GM18858 (cell line): ENCODE measurements at regions not wholly inside any gene's neighbourhood (a gene's known extent, or its start where the extent isn't known, plus 50 kb on each side); places are given as distances from the start of the nearest gene placed in this dataset.
A peak's percentile ranks its signal among the peaks of the same experiment; 100 is the strongest.

Experiments
- ATAC-seq: cut with Tn5 transposase; IDR thresholded peaks from one replicate; pipeline ENCODE4 v1.9.1; 2021; ENCODE audit not compliant: unreplicated experiment

GRCh38 chr2:168338803-168339437 is 91.5 kb upstream of the STK39 start:
- ATAC-seq, result no peak

DNA sequence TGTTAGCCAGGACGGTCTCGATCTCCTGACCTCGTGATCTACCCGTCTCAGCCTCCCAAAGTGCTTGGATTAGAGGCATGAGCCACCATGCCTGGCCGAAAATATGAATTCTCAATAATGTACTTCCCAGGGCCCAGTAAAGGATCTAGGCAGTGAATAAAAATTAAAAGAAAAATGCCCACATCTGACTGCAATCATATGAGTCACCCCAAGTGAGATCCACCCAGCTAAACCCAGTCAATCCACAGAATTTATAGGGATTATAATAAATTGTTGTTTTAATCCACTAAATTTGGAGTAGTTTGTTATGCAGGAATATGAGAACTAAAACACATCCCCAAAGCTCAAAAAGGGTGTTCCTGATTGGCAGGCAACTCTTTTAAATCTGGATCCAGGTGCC is 93.5 kb upstream of the STK39 start:
- ATAC-seq, result no peak

GRCh38 chr2:168343586-168343985 is 96.2 kb upstream of the STK39 start:
- ATAC-seq, result no peak

GRCh38 chr2:168344706-168345105 is 97.3 kb upstream of the STK39 start:
- no peak for ATAC-seq

DNA sequence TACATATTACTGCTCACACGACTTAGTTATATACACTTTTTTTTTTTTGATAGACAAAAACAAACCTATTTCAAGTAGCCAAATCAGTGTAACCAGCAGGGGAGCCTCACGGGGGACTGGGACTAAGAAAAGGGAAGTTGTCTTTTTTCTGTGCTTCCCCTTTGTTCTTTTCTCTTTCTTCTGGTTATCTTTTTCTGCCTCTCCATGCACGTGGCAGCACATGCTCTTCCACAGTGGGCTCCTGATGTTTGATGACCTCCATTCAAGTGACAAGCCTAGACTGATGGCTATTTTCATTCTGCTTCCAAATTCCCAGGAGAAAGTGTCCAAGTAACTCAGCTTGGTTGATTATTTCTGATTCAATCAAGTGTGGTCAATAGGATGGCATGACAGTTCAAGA is 98.2 kb upstream of the STK39 start:
- ATAC-seq, result no peak

DNA sequence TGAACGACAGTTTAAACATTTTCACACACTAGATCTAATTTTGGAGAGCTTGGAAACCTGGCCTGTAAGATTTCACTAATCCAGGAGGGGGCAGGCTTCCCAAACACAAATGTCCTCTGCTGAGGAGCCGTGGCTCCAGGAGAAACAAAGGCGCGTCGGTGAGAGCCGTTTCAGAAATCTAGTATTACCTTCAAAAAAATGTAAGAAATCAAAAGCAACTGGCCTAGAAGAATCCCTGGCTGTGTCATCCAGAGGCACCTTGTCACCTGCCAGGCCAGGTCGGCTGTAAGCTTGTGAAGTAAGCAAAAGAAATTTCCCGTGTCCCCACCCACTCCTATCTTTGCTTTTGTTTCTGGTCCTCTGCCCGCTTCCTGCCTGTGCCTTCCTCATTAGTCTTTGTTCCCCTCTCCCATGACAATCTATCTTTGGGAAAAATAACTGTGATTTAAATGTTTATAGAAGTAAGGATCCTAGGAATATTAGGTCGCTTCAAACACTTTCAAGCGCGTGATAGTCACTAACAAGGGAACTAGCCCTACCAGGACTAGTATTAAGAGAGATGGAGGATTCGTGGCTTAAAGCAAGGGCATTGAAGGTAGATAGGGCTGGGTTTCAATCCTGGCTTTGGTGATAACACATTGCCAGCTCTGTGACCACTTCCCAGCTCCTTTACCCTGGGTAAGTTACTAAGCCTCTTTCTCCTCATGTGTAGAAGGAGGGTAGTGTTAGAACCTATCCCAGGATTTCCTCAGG is 99.5 kb upstream of the STK39 start:
- peak; percentile 58 for ATAC-seq

DNA sequence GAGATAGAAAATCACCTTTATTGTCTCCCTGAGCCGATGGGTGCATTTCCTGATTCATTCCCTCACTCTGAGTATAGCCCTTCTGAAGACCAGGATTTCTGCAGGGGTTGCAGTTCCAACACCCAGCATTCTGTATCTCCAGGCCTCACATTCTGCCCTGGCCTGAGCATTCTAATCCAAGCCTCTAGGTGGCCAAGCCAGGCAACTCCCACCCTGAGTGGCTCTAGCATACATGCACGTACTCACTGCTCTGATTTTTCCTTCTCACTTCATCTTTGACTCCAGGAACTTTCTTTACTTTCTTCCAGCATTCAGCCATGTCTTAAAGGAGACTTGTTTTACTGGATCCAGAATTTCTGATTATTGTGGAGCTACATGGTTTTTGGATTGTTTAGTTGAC is 100.7 kb upstream of the STK39 start:
- ATAC-seq, result peak; percentile 52

- no peak for ATAC-seq
Observed at GRCh38 chr2:168350380-168350779, 103.0 kb upstream of the STK39 start.

DNA sequence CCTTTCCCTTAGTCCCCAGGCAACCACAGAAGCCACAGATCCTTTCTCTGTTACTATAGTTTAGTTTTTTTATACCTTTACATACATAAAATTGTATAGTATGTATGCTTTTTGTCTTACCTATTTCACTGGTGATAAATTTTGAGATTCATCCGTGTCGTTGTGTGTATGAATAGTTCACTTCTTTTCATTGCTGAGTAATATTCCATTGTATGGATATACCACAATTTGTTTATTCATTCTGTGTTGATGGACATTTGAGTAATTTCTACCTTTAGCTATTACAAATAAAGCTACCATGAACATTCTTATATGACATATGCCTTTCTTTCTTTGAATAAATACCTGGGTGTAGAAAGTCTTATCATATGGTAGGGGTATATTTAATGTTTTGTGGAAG is 102.8 kb upstream of the CERS6 start:
- ATAC-seq, result no peak

- ATAC-seq, result no peak
Observed at GRCh38 chr2:168354499-168354898, 101.6 kb upstream of the CERS6 start.

- ATAC-seq, result no peak
Observed at GRCh38 chr2:168355121-168355520, 101.0 kb upstream of the CERS6 start.

GRCh38 chr2:168355779-168356476 is 100.1 kb upstream of the CERS6 start:
- no peak for ATAC-seq

DNA sequence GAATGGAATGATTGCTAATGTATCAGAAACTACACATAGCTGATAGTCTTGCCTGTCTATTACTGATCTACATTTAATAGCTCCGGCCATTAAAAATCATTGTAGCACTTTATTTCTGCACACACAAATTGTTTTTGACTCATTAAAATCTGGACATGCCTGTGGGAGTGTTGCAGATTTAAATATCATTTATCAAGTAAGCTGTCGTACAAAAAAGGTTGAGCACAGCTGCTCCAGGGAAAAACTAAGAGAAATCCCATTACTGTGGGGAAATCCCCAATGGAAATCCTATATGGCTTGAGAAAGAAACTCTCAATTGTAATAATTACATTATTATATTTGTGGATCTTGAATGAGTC is 99.6 kb upstream of the CERS6 start:
- ATAC-seq, result no peak

GRCh38 chr2:168357797-168358472 is 98.1 kb upstream of the CERS6 start:
- ATAC-seq, result no peak

DNA sequence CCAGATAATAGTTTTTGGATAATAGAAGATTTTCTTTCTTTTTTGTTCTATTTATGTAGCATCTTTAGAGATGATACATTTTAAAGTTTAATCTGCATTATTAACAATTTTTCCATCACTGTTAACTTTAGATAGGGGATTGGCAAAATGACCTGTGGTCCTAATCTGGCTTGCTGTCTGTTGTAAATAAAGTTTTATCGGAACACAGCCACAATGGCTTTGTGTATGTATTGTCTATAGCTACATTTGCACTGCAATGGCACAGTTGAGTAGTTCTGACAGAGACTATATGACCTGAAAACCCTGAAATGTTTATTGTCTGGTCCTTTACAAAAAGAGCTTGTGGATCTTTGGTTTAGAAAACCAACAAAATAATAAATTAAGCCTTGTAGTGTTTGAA is 97.0 kb upstream of the CERS6 start:
- no peak for ATAC-seq

DNA sequence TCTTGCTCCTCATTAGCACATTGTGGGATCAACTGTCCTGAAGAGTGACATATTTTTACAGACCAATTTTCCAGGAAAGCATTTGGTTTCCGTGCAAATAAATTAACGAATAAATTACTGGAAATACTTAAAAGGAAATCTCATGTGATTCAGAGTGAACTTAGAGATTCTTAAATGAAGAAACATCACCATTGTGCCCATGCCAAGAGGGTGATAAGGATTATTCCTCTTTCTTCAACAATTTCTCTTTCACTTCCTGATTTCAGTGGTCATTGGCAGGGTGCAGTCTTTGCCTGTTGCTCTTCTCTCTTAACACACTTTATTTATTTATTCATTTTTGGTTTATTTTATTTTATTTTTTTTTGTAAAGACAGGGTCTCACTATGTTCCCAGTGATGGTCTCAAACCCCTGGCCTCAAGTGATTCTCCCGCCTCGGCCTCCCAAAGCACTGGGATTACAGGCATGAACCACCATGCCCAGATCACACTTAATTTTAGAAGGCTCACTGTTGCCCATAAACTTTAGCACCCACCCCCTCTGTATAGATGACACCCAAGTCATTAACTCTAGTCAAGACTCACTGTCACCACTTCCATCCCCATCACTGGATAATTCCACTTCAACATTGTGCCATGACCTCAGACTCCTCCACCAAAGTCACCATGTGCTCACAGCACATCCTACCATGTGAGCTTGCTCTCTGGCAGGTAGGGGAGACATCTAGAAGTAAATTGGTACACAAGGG is 92.6 kb upstream of the CERS6 start:
- ATAC-seq, result peak; percentile 70

DNA sequence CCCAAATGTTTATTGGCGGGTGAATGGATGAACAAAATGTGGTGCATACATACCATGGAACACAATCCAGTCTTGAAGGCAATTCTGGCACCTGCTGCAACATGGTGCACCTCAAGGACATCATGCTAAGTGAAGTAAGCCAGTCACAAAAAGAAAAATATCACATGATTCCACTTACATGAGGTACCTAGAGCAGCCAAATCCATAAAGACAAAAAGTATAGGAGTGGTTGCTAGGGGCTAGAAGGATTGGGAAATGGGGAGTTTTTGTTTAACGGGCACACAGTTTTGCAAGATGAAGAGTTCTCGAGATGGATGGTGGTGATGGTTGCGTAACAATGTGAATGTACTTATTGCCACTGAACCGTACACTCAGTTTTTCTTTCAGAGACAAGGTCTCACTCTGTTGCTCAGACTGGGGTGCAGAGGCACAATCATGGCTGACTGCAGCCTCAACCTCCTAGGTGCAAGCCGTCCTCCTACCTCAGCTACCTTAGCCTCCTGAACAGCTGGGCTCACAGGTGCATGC is 90.9 kb upstream of the CERS6 start:
- ATAC-seq, result no peak

GRCh38 chr2:168369031-168369430 is 87.0 kb upstream of the CERS6 start:
- no peak for ATAC-seq

- ATAC-seq, result peak; percentile 82
Observed at GRCh38 chr2:168371273-168372019, 84.6 kb upstream of the CERS6 start.

- ATAC-seq, result no peak
Observed at GRCh38 chr2:168373468-168373867, 82.6 kb upstream of the CERS6 start.
